Prostate gland (tissue), 2 donors: ENCODE measurements at regions not wholly inside any gene's neighbourhood (a gene's known extent, or its start where the extent isn't known, plus 50 kb on each side); places are given as distances from the start of the nearest gene placed in this dataset.
A peak's percentile ranks its signal among the peaks of the same experiment; 100 is the strongest.

ENCODE experiments used
- DNase-seq: peaks from one replicate; pipeline ENCODE4 v3.0.0-alpha.2; 2019; ENCODE audit warnings: low spot score
- H3K27ac ChIP-seq, 2 donors: fragments of 200-600 bp; sonication (generic); 2 replicates each; pipeline ENCODE4 v1.5.1; 2017 to 2019
- H3K27me3 ChIP-seq: fragments of 200-600 bp; sonication (generic); replicated peaks from 2 replicates; pipeline ENCODE4 v1.5.1; 2019; ENCODE audit not compliant: insufficient read depth
- H3K36me3 ChIP-seq, 2 donors: fragments of 200-600 bp; sonication (generic); 1 replicate in 1 of 2; 2 replicates in 1 of 2; pipeline versions ENCODE4 v1.5.1 to v1.8.1; 2017 to 2019
- H3K4me1 ChIP-seq: fragments of 200-600 bp; sonication (generic); replicated peaks from 2 replicates; pipeline ENCODE4 v1.5.1; 2019
- H3K4me3 ChIP-seq, 2 donors: fragments of 200-600 bp; sonication (generic); 2 replicates each; pipeline ENCODE4 v1.5.1; 2017 to 2019
- H3K9me3 ChIP-seq: fragments of 200-600 bp; sonication (generic); 2 replicates; pipeline ENCODE4 v1.5.1; 2017
- POLR2A ChIP-seq: fragments of 450-650 bp; IDR thresholded peaks from one replicate; pipeline ENCODE4 v1.6.1; 2016; ENCODE audit warnings: antibody characterized with exemption, mild to moderate bottlenecking
- POLR2AphosphoS5 ChIP-seq: sonication (generic); formaldehyde crosslinking; IDR thresholded peaks from one replicate; pipeline ENCODE4 v1.6.1; 2017; ENCODE audit warnings: antibody characterized with exemption
- WGBS: methylation state at CpG from one replicate; pipeline ENCODE4 v1.1.5; 2018; 5-methylcytosine and 5-hydroxymethylcytosine counted together
- intact Hi-C: fragments of 100-400 bp; cut with DNase I; formaldehyde crosslinking; loops from one replicate; pipeline ENCODE4 v1.14.2; 2022
- TF ChIP-seq, protein P1 (sequence below), 4 experiments: fragments of 200-600 bp in 2 of 4; fragments of 450-650 bp in 2 of 4; sonication (generic) in 2 of 4; IDR thresholded peaks; 1 replicate in 3 of 4; 2 replicates in 1 of 4; pipeline ENCODE4 v1.5.1; 2016 to 2019; ENCODE audit warnings: antibody characterized with exemption in 4 of 4, mild to moderate bottlenecking in 2 of 4, moderate library complexity in 2 of 4

DNA sequence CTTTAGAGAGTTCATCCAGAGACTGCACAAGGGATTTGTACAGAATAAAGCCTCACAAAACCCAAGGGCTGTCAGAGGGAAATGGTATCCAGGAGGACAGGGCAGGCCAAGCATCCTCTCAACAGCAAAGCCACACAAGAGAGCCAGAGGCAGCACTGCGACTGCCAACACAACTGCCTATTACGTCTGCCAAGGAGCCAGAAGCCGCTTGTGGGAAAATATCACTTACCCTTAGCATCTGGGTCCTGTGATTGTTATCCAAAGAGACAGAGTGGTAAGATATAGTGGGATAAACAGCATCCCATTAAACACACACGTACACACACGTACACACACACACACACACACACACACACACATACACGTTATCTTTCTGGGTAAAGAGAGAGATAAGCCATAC is 618.3 kb upstream of the AGTR1 start:
- Histone ChIP-seq H3K27ac (no peak overlapping the region), H3K4me1 (no peaks in the 10 kb centered on the region), H3K9me3 (no peaks in the 10 kb centered on the region), H3K27me3 (no peaks in the 10 kb centered on the region), H3K4me3 (no peak overlapping the region), H3K36me3 (no peaks in the 10 kb centered on the region)
- intact Hi-C loops = no loop called here
- TF ChIP-seq POLR2A = no peak
- no peak for TF ChIP-seq POLR2AphosphoS5
- TF ChIP-seq, protein P1, sequence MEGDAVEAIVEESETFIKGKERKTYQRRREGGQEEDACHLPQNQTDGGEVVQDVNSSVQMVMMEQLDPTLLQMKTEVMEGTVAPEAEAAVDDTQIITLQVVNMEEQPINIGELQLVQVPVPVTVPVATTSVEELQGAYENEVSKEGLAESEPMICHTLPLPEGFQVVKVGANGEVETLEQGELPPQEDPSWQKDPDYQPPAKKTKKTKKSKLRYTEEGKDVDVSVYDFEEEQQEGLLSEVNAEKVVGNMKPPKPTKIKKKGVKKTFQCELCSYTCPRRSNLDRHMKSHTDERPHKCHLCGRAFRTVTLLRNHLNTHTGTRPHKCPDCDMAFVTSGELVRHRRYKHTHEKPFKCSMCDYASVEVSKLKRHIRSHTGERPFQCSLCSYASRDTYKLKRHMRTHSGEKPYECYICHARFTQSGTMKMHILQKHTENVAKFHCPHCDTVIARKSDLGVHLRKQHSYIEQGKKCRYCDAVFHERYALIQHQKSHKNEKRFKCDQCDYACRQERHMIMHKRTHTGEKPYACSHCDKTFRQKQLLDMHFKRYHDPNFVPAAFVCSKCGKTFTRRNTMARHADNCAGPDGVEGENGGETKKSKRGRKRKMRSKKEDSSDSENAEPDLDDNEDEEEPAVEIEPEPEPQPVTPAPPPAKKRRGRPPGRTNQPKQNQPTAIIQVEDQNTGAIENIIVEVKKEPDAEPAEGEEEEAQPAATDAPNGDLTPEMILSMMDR (IDR thresholded peaks at IDR 0.05) = no peak
- WGBS = 47% methylated on average over 6 of the region's 6 CpGs
- peak; percentile 4 for DNase-seq

DNA sequence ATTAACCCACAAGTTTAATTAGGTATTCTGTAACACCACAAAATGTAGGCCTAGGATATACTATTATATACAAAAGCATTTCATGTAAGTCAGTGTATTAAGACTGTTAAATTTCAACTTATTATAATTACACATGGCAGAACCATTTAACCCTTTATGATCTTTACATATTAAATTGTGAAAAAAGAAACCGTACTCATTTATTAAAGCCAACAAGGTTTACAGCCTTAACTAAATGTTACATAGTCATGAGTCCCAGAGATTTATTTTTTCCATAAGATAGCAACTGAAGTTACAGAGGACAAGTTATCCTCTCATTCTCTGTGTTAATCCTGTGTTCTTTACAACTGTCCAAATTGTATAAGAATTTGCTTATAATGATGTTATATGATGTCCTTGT is 615.8 kb upstream of the AGTR1 start:
- no peak overlapping the region for H3K27ac ChIP-seq
- no peak for DNase-seq
- no peaks in the 10 kb centered on the region for H3K9me3 ChIP-seq
- H3K27me3 ChIP-seq = no peaks in the 10 kb centered on the region
- H3K36me3 ChIP-seq = no peaks in the 10 kb centered on the region
- no peaks in the 10 kb centered on the region for H3K4me1 ChIP-seq
- no peak overlapping the region for H3K4me3 ChIP-seq
- intact Hi-C loops = no loop called here
- no peak for TF ChIP-seq POLR2AphosphoS5
- no peak for TF ChIP-seq POLR2A
- TF ChIP-seq, protein P1 (IDR thresholded peaks at IDR 0.05) = no peak
- WGBS = 93% methylated on average over 1 of the region's 1 CpG

DNA sequence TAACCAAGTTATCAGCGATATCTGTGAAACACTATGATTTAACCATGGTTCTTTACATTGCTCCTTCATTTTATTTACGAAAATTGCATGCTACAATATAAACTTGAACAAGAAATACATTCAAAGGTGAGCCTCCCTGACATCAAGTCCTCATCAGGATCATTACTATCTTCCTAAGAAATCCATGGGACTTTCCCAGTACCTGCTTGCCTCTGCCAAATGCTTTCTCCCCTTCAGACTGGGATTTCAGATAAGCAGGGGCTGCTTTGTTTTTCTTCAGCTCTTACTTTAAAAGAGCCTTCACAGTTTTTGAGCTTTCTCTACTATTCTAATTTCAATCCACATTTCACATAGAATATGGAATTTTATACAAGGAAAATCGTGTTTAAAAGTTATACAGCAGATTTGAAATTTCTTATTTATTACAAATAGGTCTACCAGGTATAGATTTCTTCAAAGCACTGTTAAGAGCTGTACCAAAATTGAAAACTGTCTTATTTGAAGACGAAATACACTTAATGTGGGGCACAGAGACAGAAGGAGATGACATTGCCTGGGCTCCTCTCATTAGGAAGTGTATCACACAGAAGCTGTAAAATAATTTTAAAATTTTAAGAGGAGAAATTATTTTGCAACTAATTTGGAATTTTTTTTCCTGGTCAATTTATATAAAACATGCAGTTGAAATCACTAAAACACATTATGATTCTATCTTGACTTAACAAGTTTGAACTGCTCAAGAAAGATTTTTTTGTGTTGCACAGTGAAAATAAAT is 615.0 kb upstream of the AGTR1 start:
- H3K9me3 ChIP-seq = no peaks in the 10 kb centered on the region
- WGBS = 79% methylated on average over 4 of the region's 4 CpGs
- TF ChIP-seq, protein P1 (IDR thresholded peaks at IDR 0.05) = no peak
- TF ChIP-seq POLR2A (no peak), POLR2AphosphoS5 (no peak)
- no peak overlapping the region for H3K4me3 ChIP-seq
- no peaks in the 10 kb centered on the region for H3K27me3 ChIP-seq
- H3K36me3 ChIP-seq = no peaks in the 10 kb centered on the region
- DNase-seq = no peak
- H3K4me1 ChIP-seq = no peaks in the 10 kb centered on the region
- H3K27ac ChIP-seq = no peak overlapping the region
- intact Hi-C loops = no loop called here

DNA sequence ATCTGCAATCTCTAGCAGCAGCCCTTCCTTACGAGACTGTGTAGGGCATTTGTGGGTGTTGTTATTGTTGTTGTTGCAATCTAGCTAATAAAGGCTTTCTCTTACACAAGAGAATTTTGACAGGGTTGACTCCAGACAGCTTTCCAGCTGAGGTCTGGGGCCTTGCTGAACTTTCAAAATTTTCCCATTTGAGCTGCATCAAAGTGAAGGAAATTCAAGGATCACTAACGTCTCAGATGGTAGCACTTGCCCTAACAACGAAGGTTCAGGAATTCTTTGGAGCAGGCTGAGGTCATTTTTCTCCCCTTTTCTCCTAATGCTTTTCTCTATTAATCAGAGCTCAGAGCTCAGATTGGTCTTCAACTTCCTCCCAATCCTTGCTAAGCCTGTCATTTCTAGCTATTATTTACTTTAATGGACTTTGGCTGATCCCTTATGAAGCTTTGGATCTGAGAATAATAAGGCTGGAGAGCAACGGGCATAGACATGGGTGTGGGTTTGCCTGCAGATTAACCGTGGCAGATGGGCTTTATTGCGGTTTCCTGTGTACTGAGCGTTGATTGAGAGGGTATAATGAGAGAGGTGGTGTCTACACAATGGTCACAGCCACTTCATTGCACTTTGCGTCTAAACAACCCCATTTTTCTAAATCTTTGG is 614.0 kb upstream of the AGTR1 start:
- Histone ChIP-seq H3K4me1 (no peaks in the 10 kb centered on the region), H3K27ac (no peak overlapping the region), H3K36me3 (no peaks in the 10 kb centered on the region), H3K27me3 (no peaks in the 10 kb centered on the region), H3K9me3 (no peaks in the 10 kb centered on the region), H3K4me3 (no peak overlapping the region)
- WGBS = 40% methylated on average over 8 of the region's 8 CpGs
- TF ChIP-seq POLR2AphosphoS5 (no peak), POLR2A (no peak)
- TF ChIP-seq, protein P1 (IDR thresholded peaks at IDR 0.05) = no peak
- intact Hi-C loops = no loop called here
- DNase-seq = no peak

DNA sequence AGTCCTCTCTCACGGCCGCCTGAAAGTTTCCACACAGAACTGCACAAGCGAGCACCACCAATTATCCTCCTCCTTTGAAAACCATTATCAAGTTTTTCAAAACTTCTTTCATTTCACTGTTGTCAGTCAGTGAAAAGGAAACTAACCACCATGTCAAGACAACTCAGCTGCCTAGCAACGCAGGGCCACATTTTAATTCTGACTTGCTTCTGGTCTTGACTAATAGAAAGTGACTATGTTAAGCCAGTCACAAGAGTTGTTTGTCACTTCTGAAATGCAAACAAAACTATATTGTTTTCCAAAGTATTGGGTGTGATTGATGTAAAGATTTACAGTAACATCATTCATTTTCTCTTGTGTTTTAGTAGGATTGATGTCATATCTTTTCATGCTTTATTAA is 612.8 kb upstream of the AGTR1 start:
- no peak overlapping the region for H3K27ac ChIP-seq
- no peaks in the 10 kb centered on the region for H3K36me3 ChIP-seq
- WGBS = 71% methylated on average over 4 of the region's 4 CpGs
- H3K9me3 ChIP-seq = no peaks in the 10 kb centered on the region
- H3K27me3 ChIP-seq = no peaks in the 10 kb centered on the region
- intact Hi-C loops = no loop called here
- DNase-seq = no peak
- TF ChIP-seq POLR2AphosphoS5 (no peak), POLR2A (no peak)
- TF ChIP-seq, protein P1 (IDR thresholded peaks at IDR 0.05) = no peak
- no peak overlapping the region for H3K4me3 ChIP-seq
- H3K4me1 ChIP-seq = no peaks in the 10 kb centered on the region
